ENCODE measurements at regions not wholly inside any gene's neighbourhood (a gene's known extent, or its start where the extent isn't known, plus 50 kb on each side); places are given as distances from the start of the nearest gene placed in this dataset.

DNA sequence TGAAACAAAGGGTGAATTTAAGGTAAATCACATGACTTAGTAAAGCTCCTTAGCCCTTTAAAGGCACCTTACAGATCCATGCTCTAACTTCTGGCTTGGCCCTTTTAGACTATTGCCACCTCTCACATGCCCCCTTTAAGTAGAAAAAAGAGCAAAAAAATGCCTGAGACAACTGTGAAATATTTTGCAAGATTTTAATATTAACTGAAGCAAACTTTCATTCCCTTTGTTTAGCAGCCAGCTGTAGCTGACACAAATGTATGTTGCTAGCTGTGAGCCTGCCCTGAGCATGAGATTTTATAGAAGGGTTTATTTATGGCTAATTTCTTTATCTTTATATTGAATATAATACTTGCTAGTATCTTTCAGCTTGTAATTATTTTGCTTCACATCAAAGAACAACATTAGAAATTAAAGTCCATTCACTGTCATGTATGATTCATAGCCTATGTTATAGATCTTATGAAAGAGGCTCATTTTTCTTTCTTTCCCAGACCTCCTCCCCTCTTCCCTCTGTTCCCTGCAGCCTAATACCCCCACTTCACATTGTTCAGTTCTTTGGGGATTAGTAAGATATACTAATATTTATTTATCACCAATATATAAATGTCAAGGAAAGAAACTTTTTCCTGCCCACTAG is 637.2 kb upstream of the ZEB2 start:
- H3K27me3 ChIP-seq (ENCODE audit: control insufficient read depth, insufficient read depth, low read length): no peaks in the 10 kb centered on the region
- BruUV-seq (replicated peaks): no TSS peak
- no peak overlapping the region for H3K4me3 ChIP-seq (ENCODE audit: low read depth in 2 of 2, low read length in 2 of 2)
- intact Hi-C loops (cut with micrococcal nuclease; ENCODE audit: unreplicated experiment) (no loop called here), in situ Hi-C loops (cut with HindIII; ENCODE audit: low pct_unique_long_range_greater_than_20kb, low sequenced_read_pairs) (no loop called here)
- ChIA-PET CTCF (no interaction called here), POLR2A (no interaction called here)
- no peaks in the 10 kb centered on the region for H3K9me3 ChIP-seq (ENCODE audit: control insufficient read depth, insufficient read depth, low read depth, low read length)
- H3K27ac ChIP-seq (ENCODE audit: low read length): no peak overlapping the region
- no peaks in the 10 kb centered on the region for H3K36me3 ChIP-seq (ENCODE audit: control insufficient read depth, insufficient read depth, low read length)
- H3K4me1 ChIP-seq (ENCODE audit: control insufficient read depth, insufficient read depth, low read length): no peaks in the 10 kb centered on the region
- TF ChIP-seq POLR2AphosphoS5 (IDR thresholded peaks at IDR 0.05; ENCODE audit: low read depth, low read length): no peak
- TF ChIP-seq SIN3A (IDR thresholded peaks at IDR 0.05; ENCODE audit: borderline replicate concordance, insufficient read depth, low read depth, low read length): no peak
- TF ChIP-seq, protein P1, sequence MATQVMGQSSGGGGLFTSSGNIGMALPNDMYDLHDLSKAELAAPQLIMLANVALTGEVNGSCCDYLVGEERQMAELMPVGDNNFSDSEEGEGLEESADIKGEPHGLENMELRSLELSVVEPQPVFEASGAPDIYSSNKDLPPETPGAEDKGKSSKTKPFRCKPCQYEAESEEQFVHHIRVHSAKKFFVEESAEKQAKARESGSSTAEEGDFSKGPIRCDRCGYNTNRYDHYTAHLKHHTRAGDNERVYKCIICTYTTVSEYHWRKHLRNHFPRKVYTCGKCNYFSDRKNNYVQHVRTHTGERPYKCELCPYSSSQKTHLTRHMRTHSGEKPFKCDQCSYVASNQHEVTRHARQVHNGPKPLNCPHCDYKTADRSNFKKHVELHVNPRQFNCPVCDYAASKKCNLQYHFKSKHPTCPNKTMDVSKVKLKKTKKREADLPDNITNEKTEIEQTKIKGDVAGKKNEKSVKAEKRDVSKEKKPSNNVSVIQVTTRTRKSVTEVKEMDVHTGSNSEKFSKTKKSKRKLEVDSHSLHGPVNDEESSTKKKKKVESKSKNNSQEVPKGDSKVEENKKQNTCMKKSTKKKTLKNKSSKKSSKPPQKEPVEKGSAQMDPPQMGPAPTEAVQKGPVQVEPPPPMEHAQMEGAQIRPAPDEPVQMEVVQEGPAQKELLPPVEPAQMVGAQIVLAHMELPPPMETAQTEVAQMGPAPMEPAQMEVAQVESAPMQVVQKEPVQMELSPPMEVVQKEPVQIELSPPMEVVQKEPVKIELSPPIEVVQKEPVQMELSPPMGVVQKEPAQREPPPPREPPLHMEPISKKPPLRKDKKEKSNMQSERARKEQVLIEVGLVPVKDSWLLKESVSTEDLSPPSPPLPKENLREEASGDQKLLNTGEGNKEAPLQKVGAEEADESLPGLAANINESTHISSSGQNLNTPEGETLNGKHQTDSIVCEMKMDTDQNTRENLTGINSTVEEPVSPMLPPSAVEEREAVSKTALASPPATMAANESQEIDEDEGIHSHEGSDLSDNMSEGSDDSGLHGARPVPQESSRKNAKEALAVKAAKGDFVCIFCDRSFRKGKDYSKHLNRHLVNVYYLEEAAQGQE (IDR thresholded peaks at IDR 0.05; ENCODE audit: insufficient read depth in 1 of 2, low read depth in 2 of 2, low read length in 1 of 2): no peak
- TF ChIP-seq, protein P2, sequence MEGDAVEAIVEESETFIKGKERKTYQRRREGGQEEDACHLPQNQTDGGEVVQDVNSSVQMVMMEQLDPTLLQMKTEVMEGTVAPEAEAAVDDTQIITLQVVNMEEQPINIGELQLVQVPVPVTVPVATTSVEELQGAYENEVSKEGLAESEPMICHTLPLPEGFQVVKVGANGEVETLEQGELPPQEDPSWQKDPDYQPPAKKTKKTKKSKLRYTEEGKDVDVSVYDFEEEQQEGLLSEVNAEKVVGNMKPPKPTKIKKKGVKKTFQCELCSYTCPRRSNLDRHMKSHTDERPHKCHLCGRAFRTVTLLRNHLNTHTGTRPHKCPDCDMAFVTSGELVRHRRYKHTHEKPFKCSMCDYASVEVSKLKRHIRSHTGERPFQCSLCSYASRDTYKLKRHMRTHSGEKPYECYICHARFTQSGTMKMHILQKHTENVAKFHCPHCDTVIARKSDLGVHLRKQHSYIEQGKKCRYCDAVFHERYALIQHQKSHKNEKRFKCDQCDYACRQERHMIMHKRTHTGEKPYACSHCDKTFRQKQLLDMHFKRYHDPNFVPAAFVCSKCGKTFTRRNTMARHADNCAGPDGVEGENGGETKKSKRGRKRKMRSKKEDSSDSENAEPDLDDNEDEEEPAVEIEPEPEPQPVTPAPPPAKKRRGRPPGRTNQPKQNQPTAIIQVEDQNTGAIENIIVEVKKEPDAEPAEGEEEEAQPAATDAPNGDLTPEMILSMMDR (IDR thresholded peaks at IDR 0.05): no peak
- no peak for TF ChIP-seq TCF7L2 (IDR thresholded peaks at IDR 0.05; ENCODE audit: low read depth, low read length)
- DNase-seq (ENCODE audit: low read depth, low spot score) (no peak), ATAC-seq (no peak)

GRCh38 chr2:145156199-145156598 is 636.3 kb upstream of the ZEB2 start:
- H3K4me3 ChIP-seq (ENCODE audit: low read depth in 2 of 2, low read length in 2 of 2): no peak overlapping the region
- no peak for TF ChIP-seq SIN3A (IDR thresholded peaks at IDR 0.05; ENCODE audit: borderline replicate concordance, insufficient read depth, low read depth, low read length)
- TF ChIP-seq, protein P2 (IDR thresholded peaks at IDR 0.05): no peak
- TF ChIP-seq POLR2AphosphoS5 (IDR thresholded peaks at IDR 0.05; ENCODE audit: low read depth, low read length): no peak
- TF ChIP-seq, protein P1 (IDR thresholded peaks at IDR 0.05; ENCODE audit: insufficient read depth in 1 of 2, low read depth in 2 of 2, low read length in 1 of 2): no peak
- no peak for TF ChIP-seq TCF7L2 (IDR thresholded peaks at IDR 0.05; ENCODE audit: low read depth, low read length)
- BruUV-seq (replicated peaks): no TSS peak
- DNase-seq (ENCODE audit: low read depth, low spot score) (no peak), ATAC-seq (no peak)
- no peaks in the 10 kb centered on the region for H3K27me3 ChIP-seq (ENCODE audit: control insufficient read depth, insufficient read depth, low read length)
- no peaks in the 10 kb centered on the region for H3K9me3 ChIP-seq (ENCODE audit: control insufficient read depth, insufficient read depth, low read depth, low read length)
- H3K4me1 ChIP-seq (ENCODE audit: control insufficient read depth, insufficient read depth, low read length): no peaks in the 10 kb centered on the region
- CTCF ChIA-PET: no interaction called here
- POLR2A ChIA-PET: no interaction called here
- no peak overlapping the region for H3K27ac ChIP-seq (ENCODE audit: low read length)
- H3K36me3 ChIP-seq (ENCODE audit: control insufficient read depth, insufficient read depth, low read length): no peaks in the 10 kb centered on the region
- in situ Hi-C loops (cut with HindIII; ENCODE audit: low pct_unique_long_range_greater_than_20kb, low sequenced_read_pairs) (no loop called here), intact Hi-C loops (cut with micrococcal nuclease; ENCODE audit: unreplicated experiment) (no loop called here)
